ENCODE measurements at regions not wholly inside any gene's neighbourhood (a gene's known extent, or its start where the extent isn't known, plus 50 kb on each side); places are given as distances from the start of the nearest gene placed in this dataset.
A peak's percentile ranks its signal among the peaks of the same experiment; 100 is the strongest.

GRCh38 chr4:26175006-26175786, 145.6 kb upstream of the RBPJ start:
- H3K4me3 ChIP-seq: no peak overlapping the region
- H3K27ac ChIP-seq: peak overlapping the region in 1 of 2 donors; percentile 15
- H3K4me1 ChIP-seq: peaks cover 4% of the 10 kb centered on the region
- H3K27me3 ChIP-seq: no peaks in the 10 kb centered on the region
- WGBS, 2 donors: 83 to 88% methylated on average over 13 of the region's 13 CpGs
- H3K36me3 ChIP-seq (ENCODE audit: low read depth, missing control alignments): no peaks in the 10 kb centered on the region
- no peak for TF ChIP-seq POLR2A (IDR thresholded peaks at IDR 0.05)
- TF ChIP-seq, protein P1, sequence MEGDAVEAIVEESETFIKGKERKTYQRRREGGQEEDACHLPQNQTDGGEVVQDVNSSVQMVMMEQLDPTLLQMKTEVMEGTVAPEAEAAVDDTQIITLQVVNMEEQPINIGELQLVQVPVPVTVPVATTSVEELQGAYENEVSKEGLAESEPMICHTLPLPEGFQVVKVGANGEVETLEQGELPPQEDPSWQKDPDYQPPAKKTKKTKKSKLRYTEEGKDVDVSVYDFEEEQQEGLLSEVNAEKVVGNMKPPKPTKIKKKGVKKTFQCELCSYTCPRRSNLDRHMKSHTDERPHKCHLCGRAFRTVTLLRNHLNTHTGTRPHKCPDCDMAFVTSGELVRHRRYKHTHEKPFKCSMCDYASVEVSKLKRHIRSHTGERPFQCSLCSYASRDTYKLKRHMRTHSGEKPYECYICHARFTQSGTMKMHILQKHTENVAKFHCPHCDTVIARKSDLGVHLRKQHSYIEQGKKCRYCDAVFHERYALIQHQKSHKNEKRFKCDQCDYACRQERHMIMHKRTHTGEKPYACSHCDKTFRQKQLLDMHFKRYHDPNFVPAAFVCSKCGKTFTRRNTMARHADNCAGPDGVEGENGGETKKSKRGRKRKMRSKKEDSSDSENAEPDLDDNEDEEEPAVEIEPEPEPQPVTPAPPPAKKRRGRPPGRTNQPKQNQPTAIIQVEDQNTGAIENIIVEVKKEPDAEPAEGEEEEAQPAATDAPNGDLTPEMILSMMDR (IDR thresholded peaks at IDR 0.05): no peak
- intact Hi-C loops (cut with DNase I; ENCODE audit: low total_unique reads): no loop called here
- no peaks in the 10 kb centered on the region for H3K9me3 ChIP-seq
- DNase-seq: no peak

GRCh38 chr4:26175905-26176470, 144.8 kb upstream of the RBPJ start:
- WGBS, 2 donors: 88 to 89% methylated on average over 4 of the region's 4 CpGs
- intact Hi-C loops (cut with DNase I; ENCODE audit: low total_unique reads): no loop called here
- H3K36me3 ChIP-seq (ENCODE audit: low read depth, missing control alignments): no peaks in the 10 kb centered on the region
- H3K4me1 ChIP-seq: peaks cover 4% of the 10 kb centered on the region
- TF ChIP-seq POLR2A (IDR thresholded peaks at IDR 0.05): no peak
- TF ChIP-seq, protein P1 (IDR thresholded peaks at IDR 0.05): no peak
- no peaks in the 10 kb centered on the region for H3K9me3 ChIP-seq
- H3K27ac ChIP-seq: peak overlapping the region in 1 of 2 donors; percentile 15
- H3K27me3 ChIP-seq: no peaks in the 10 kb centered on the region
- DNase-seq: no peak
- H3K4me3 ChIP-seq: no peak overlapping the region

GRCh38 chr4:26176598-26177149, 144.1 kb upstream of the RBPJ start:
- H3K27me3 ChIP-seq: no peaks in the 10 kb centered on the region
- peaks cover 4% of the 10 kb centered on the region for H3K4me1 ChIP-seq
- TF ChIP-seq, protein P1 (IDR thresholded peaks at IDR 0.05): no peak
- TF ChIP-seq POLR2A (IDR thresholded peaks at IDR 0.05): no peak
- H3K9me3 ChIP-seq: no peaks in the 10 kb centered on the region
- intact Hi-C loops (cut with DNase I; ENCODE audit: low total_unique reads): no loop called here
- H3K27ac ChIP-seq: no peak overlapping the region
- H3K36me3 ChIP-seq (ENCODE audit: low read depth, missing control alignments): no peaks in the 10 kb centered on the region
- no peak overlapping the region for H3K4me3 ChIP-seq
- DNase-seq: no peak
- WGBS, 2 donors: 74 to 78% methylated on average over 7 to 8 of the region's 8 CpGs

DNA sequence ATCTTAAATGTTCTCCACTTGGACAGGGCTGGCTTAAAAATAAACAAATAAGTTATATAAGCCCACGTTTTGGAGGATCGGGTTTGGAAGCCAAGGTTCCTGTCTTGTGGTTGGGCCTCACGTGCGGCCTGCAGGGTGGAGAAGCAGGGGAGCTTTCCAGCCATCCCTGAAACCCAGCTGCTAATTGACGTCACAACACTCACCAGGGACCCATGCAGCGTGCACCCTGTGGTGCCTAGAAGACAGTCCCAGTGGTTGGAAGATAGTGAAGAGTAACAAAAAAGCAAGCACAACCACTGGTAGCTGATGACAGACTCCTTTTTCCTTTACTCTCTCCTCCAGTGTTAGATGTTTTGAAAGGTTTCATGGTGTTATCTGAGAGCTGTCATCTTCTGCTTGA, 142.0 kb upstream of the RBPJ start:
- no peaks in the 10 kb centered on the region for H3K36me3 ChIP-seq (ENCODE audit: low read depth, missing control alignments)
- 50 to 58% methylated on average over 6 of the region's 6 CpGs for WGBS, 2 donors
- intact Hi-C loops (cut with DNase I; ENCODE audit: low total_unique reads): no loop called here
- H3K27ac ChIP-seq: no peak overlapping the region
- TF ChIP-seq, protein P1 (IDR thresholded peaks at IDR 0.05): no peak
- TF ChIP-seq POLR2A (IDR thresholded peaks at IDR 0.05): no peak
- DNase-seq: peak; percentile 76
- no peak overlapping the region for H3K4me3 ChIP-seq
- H3K27me3 ChIP-seq: no peaks in the 10 kb centered on the region
- no peaks in the 10 kb centered on the region for H3K9me3 ChIP-seq
- H3K4me1 ChIP-seq: peaks cover 2% of the 10 kb centered on the region

Measured in testis (tissue), 2 donors.